CD8-positive, alpha-beta memory T cell (primary cell): ENCODE measurements at regions not wholly inside any gene's neighbourhood (a gene's known extent, or its start where the extent isn't known, plus 50 kb on each side); places are given as distances from the start of the nearest gene placed in this dataset.

Experiments used
- CTCF ChIA-PET: fragments of 350-600 bp; sonication (Branson Sonifier 250); formaldehyde crosslinking; loops from one replicate; lab custom pipeline; 2021; ENCODE audit warnings: antibody characterized with exemption; lab: Charles Lee
- POLR2A ChIA-PET: fragments of 350-600 bp; sonication (Branson Sonifier 250); formaldehyde crosslinking; loops from one replicate; lab custom pipeline; 2021; ENCODE audit warnings: antibody characterized with exemption; lab: Charles Lee
- DNase-seq, 5 donors: peaks; one replicate each; pipeline versions ENCODE4 v3.0.0 to v3.0.0-alpha.2; 2020 to 2022; ENCODE audit warnings: mixed read lengths in 1 of 5
- H3K27ac ChIP-seq: one replicate; pipeline ENCODE4 v1.7.0; 2013; ENCODE audit warnings: low read depth, mild to moderate bottlenecking, low read length, moderate library complexity
- H3K27me3 ChIP-seq: 2 replicates; pipeline ENCODE4 v1.7.0; 2013; ENCODE audit warnings: low read length, mild to moderate bottlenecking; ENCODE audit not compliant: insufficient read depth, poor library complexity, severe bottlenecking
- H3K36me3 ChIP-seq: 2 replicates; pipeline ENCODE4 v1.7.0; 2013; ENCODE audit warnings: mild to moderate bottlenecking, low read length, moderate library complexity; ENCODE audit not compliant: insufficient read depth
- H3K4me1 ChIP-seq: 2 replicates; pipeline ENCODE4 v1.7.0; 2013; ENCODE audit warnings: mild to moderate bottlenecking, low read length, moderate library complexity; ENCODE audit not compliant: insufficient read depth
- H3K4me3 ChIP-seq: 2 replicates; pipeline ENCODE4 v1.7.0; 2013; ENCODE audit warnings: mild to moderate bottlenecking, low read length
- H3K9me3 ChIP-seq: 2 replicates; pipeline ENCODE4 v1.7.0; 2013; ENCODE audit warnings: mild to moderate bottlenecking, low read length
- H3K27ac Mint-ChIP-seq, 8 donors: one replicate each; pipeline ENCODE4 v1.8.0; 2020 to 2021; ENCODE audit warnings: mixed read lengths in 8 of 8, mild to moderate bottlenecking in 6 of 8, inconsistent platforms in 3 of 8, moderate library complexity in 3 of 8
- H3K27me3 Mint-ChIP-seq, 2 donors: one replicate each; pipeline ENCODE4 v1.8.0; 2020 to 2021; ENCODE audit warnings: mixed read lengths in 2 of 2, mild to moderate bottlenecking in 1 of 2, moderate library complexity in 1 of 2
- H3K36me3 Mint-ChIP-seq, 3 donors: one replicate each; pipeline ENCODE4 v1.8.0; 2020 to 2021; ENCODE audit warnings: mixed read lengths in 3 of 3, inconsistent platforms in 1 of 3, mild to moderate bottlenecking in 1 of 3
- H3K4me1 Mint-ChIP-seq, 3 donors: one replicate each; pipeline ENCODE4 v1.8.0; 2020 to 2021; ENCODE audit warnings: mixed read lengths in 3 of 3, inconsistent platforms in 1 of 3, mild to moderate bottlenecking in 1 of 3
- H3K4me3 Mint-ChIP-seq, 7 donors: one replicate each; pipeline ENCODE4 v1.8.0; 2020 to 2021; ENCODE audit warnings: mixed read lengths in 7 of 7, mild to moderate bottlenecking in 6 of 7, moderate library complexity in 4 of 7, inconsistent platforms in 2 of 7
- H3K9me3 Mint-ChIP-seq, 5 donors: one replicate each; pipeline ENCODE4 v1.8.0; 2020 to 2022; ENCODE audit warnings: mixed read lengths in 5 of 5, mild to moderate bottlenecking in 3 of 5, moderate library complexity in 2 of 5, inconsistent platforms in 1 of 5

- Histone ChIP-seq H3K4me1 (no peaks in the 10 kb centered on the region), H3K4me3 (no peak overlapping the region), H3K9me3 (no peaks in the 10 kb centered on the region), H3K27me3 (no peaks in the 10 kb centered on the region), H3K27ac (no peak overlapping the region), H3K36me3 (no peaks in the 10 kb centered on the region)
- Mint-ChIP-seq H3K27me3 (no peaks in the 10 kb centered on the region), H3K4me1 (peaks cover 3 to 14% (median 4%) of the 10 kb centered on the region in 3 donors), H3K27ac (peak overlapping the region in 1 of 8 donors; percentile 38), H3K36me3 (no peaks in the 10 kb centered on the region), H3K4me3 (no peak overlapping the region), H3K9me3 (no peaks in the 10 kb centered on the region)
- ChIA-PET CTCF (no interaction called here), POLR2A (no interaction called here)
- no peak for DNase-seq
Measured at GRCh38 chr9:110076894-110077725, 130.8 kb downstream of the C9orf152 start.

- no peaks in the 10 kb centered on the region for H3K9me3 Mint-ChIP-seq
- no peak overlapping the region for H3K27ac ChIP-seq
- H3K36me3 Mint-ChIP-seq = no peaks in the 10 kb centered on the region
- no peak overlapping the region for H3K27ac Mint-ChIP-seq
- no peak overlapping the region for H3K4me3 ChIP-seq
- H3K36me3 ChIP-seq = no peaks in the 10 kb centered on the region
- H3K4me1 Mint-ChIP-seq = peaks cover 3 to 14% (median 4%) of the 10 kb centered on the region in 3 donors
- no peak overlapping the region for H3K4me3 Mint-ChIP-seq
- ChIA-PET CTCF (interaction anchor here (1.0 kb wide), 1 partner anchor 20 kb away, joined by 3 read pairs; no protein-coding TSS in a partner anchor), POLR2A (no interaction called here)
- no peaks in the 10 kb centered on the region for H3K27me3 ChIP-seq
- DNase-seq = no peak
- H3K4me1 ChIP-seq = no peaks in the 10 kb centered on the region
- no peaks in the 10 kb centered on the region for H3K27me3 Mint-ChIP-seq
- no peaks in the 10 kb centered on the region for H3K9me3 ChIP-seq
Measured at GRCh38 chr9:110077925-110078324, 130.0 kb downstream of the C9orf152 start.

- H3K4me1 Mint-ChIP-seq = peaks cover 3 to 14% (median 4%) of the 10 kb centered on the region in 3 donors
- CTCF ChIA-PET = interaction anchor here (1.0 kb wide), 1 partner anchor 21 kb away, joined by 3 read pairs; no protein-coding TSS in a partner anchor
- H3K9me3 Mint-ChIP-seq = no peaks in the 10 kb centered on the region
- no peak overlapping the region for H3K27ac Mint-ChIP-seq
- no peak overlapping the region for H3K4me3 Mint-ChIP-seq
- DNase-seq = no peak
- no peak overlapping the region for H3K27ac ChIP-seq
- no peaks in the 10 kb centered on the region for H3K27me3 Mint-ChIP-seq
- H3K4me3 ChIP-seq = no peak overlapping the region
- no peaks in the 10 kb centered on the region for H3K36me3 ChIP-seq
- no peaks in the 10 kb centered on the region for H3K4me1 ChIP-seq
- POLR2A ChIA-PET = no interaction called here
- H3K9me3 ChIP-seq = no peaks in the 10 kb centered on the region
- H3K27me3 ChIP-seq = no peaks in the 10 kb centered on the region
- H3K36me3 Mint-ChIP-seq = no peaks in the 10 kb centered on the region
Measured at GRCh38 chr9:110078604-110079003, 129.4 kb downstream of the C9orf152 start.

- no peaks in the 10 kb centered on the region for H3K9me3 Mint-ChIP-seq
- DNase-seq = no peak
- Histone ChIP-seq H3K27me3 (no peaks in the 10 kb centered on the region), H3K27ac (no peak overlapping the region), H3K4me1 (no peaks in the 10 kb centered on the region), H3K9me3 (no peaks in the 10 kb centered on the region), H3K36me3 (no peaks in the 10 kb centered on the region), H3K4me3 (no peak overlapping the region)
- no peaks in the 10 kb centered on the region for H3K27me3 Mint-ChIP-seq
- POLR2A ChIA-PET = no interaction called here
- H3K4me3 Mint-ChIP-seq = no peak overlapping the region
- peaks cover 3 to 14% (median 4%) of the 10 kb centered on the region in 3 donors for H3K4me1 Mint-ChIP-seq
- H3K27ac Mint-ChIP-seq = no peak overlapping the region
- CTCF ChIA-PET = no interaction called here
- H3K36me3 Mint-ChIP-seq = no peaks in the 10 kb centered on the region
Measured at GRCh38 chr9:110081395-110081794, 126.6 kb downstream of the C9orf152 start.

GRCh38 chr9:110083866-110084265, 124.1 kb downstream of the C9orf152 start:
- POLR2A ChIA-PET = no interaction called here
- CTCF ChIA-PET = no interaction called here
- H3K4me1 Mint-ChIP-seq = peaks cover 3 to 14% (median 4%) of the 10 kb centered on the region in 3 donors

GRCh38 chr9:110086537-110086936, 121.4 kb downstream of the C9orf152 start:
- ChIA-PET POLR2A (no interaction called here), CTCF (no interaction called here)
- Histone ChIP-seq H3K36me3 (no peaks in the 10 kb centered on the region), H3K27ac (no peak overlapping the region), H3K27me3 (no peaks in the 10 kb centered on the region), H3K4me1 (no peaks in the 10 kb centered on the region), H3K9me3 (no peaks in the 10 kb centered on the region), H3K4me3 (no peak overlapping the region)
- Mint-ChIP-seq H3K4me1 (peaks cover 0 to 4% (median 0%) of the 10 kb centered on the region in 3 donors), H3K4me3 (no peak overlapping the region), H3K27ac (no peak overlapping the region), H3K36me3 (no peaks in the 10 kb centered on the region), H3K9me3 (no peaks in the 10 kb centered on the region), H3K27me3 (peaks cover 0 to 1% of the 10 kb centered on the region in 2 donors)
- no peak for DNase-seq

More at GRCh38 chr9:110083866-110084265, 124.1 kb downstream of the C9orf152 start:
- H3K36me3 ChIP-seq = no peaks in the 10 kb centered on the region
- Mint-ChIP-seq H3K27me3 (no peaks in the 10 kb centered on the region), H3K27ac (no peak overlapping the region), H3K9me3 (no peaks in the 10 kb centered on the region), H3K4me3 (no peak overlapping the region), H3K36me3 (no peaks in the 10 kb centered on the region)
- no peak overlapping the region for H3K27ac ChIP-seq
- H3K9me3 ChIP-seq = no peaks in the 10 kb centered on the region
- H3K4me3 ChIP-seq = no peak overlapping the region
- no peaks in the 10 kb centered on the region for H3K4me1 ChIP-seq
- no peak for DNase-seq
- no peaks in the 10 kb centered on the region for H3K27me3 ChIP-seq

GRCh38 chr9:110087605-110088004, 120.4 kb downstream of the C9orf152 start:
- no peak overlapping the region for H3K4me3 Mint-ChIP-seq
- CTCF ChIA-PET = no interaction called here
- Histone ChIP-seq H3K36me3 (no peaks in the 10 kb centered on the region), H3K27ac (no peak overlapping the region), H3K4me1 (no peaks in the 10 kb centered on the region), H3K4me3 (no peak overlapping the region), H3K27me3 (no peaks in the 10 kb centered on the region), H3K9me3 (no peaks in the 10 kb centered on the region)
- H3K36me3 Mint-ChIP-seq = no peaks in the 10 kb centered on the region
- POLR2A ChIA-PET = no interaction called here
- no peaks in the 10 kb centered on the region for H3K4me1 Mint-ChIP-seq
- H3K27ac Mint-ChIP-seq = no peak overlapping the region
- no peak for DNase-seq
- peaks cover 0 to 1% of the 10 kb centered on the region in 2 donors for H3K27me3 Mint-ChIP-seq
- no peaks in the 10 kb centered on the region for H3K9me3 Mint-ChIP-seq

GRCh38 chr9:110088099-110088498, 119.9 kb downstream of the C9orf152 start:
- ChIA-PET POLR2A (no interaction called here), CTCF (no interaction called here)
- Histone ChIP-seq H3K4me1 (no peaks in the 10 kb centered on the region), H3K9me3 (no peaks in the 10 kb centered on the region), H3K36me3 (no peaks in the 10 kb centered on the region), H3K27ac (no peak overlapping the region), H3K27me3 (no peaks in the 10 kb centered on the region), H3K4me3 (no peak overlapping the region)
- DNase-seq = no peak
- H3K36me3 Mint-ChIP-seq = no peaks in the 10 kb centered on the region
- H3K9me3 Mint-ChIP-seq = no peaks in the 10 kb centered on the region
- H3K27me3 Mint-ChIP-seq = peaks cover 0 to 4% of the 10 kb centered on the region in 2 donors
- H3K4me1 Mint-ChIP-seq = no peaks in the 10 kb centered on the region
- no peak overlapping the region for H3K4me3 Mint-ChIP-seq
- H3K27ac Mint-ChIP-seq = no peak overlapping the region
